Motor neuron (in vitro differentiated cells): ENCODE measurements at regions not wholly inside any gene's neighbourhood (a gene's known extent, or its start where the extent isn't known, plus 50 kb on each side); places are given as distances from the start of the nearest gene placed in this dataset.
A peak's percentile ranks its signal among the peaks of the same experiment; 100 is the strongest.

Experiments
- ATAC-seq, 8 experiments: fragments of 200-7000 bp; cut with Tn5 transposase; replicated peaks in 6 of 8; 2 replicates each; pipeline ENCODE4 v1.8.0; 2021; ENCODE audit warnings: mild to moderate bottlenecking in 8 of 8, moderate library complexity in 8 of 8
- H3K27ac ChIP-seq, 2 donors: fragments of 250-450 bp; sonication (Bioruptor Pico); 2 replicates each; pipeline ENCODE4 v1.9.0; 2021; ENCODE audit warnings: antibody characterized with exemption in 2 of 2, mild to moderate bottlenecking in 2 of 2, moderate library complexity in 1 of 2
- H3K4me1 ChIP-seq, 2 donors: fragments of 250-450 bp; sonication (Bioruptor Pico); replicated peaks in 1 of 2; 2 replicates each; pipeline ENCODE4 v1.6.1; 2021; ENCODE audit warnings: antibody characterized with exemption in 2 of 2, mild to moderate bottlenecking in 2 of 2, moderate library complexity in 1 of 2
- H3K4me3 ChIP-seq, 5 donors: fragments of 250-450 bp; sonication (Bioruptor Pico); 2 replicates each; pipeline ENCODE4 v1.9.0; 2021; ENCODE audit warnings: antibody characterized with exemption in 5 of 5, mild to moderate bottlenecking in 5 of 5, moderate library complexity in 4 of 5
- WGBS, 10 experiments: fragments of 450-650 bp; shearing (Covaris generic); methylation state at CpG; one replicate each; pipeline ENCODE4 v1.0.0; 2022; 5-methylcytosine and 5-hydroxymethylcytosine counted together
- in situ Hi-C, 9 experiments: fragments of 400-800 bp; cut with MboI; loops; one replicate each; pipeline ENCODE4 v1.15.0; 2021; ENCODE audit warnings: low sequenced_read_pairs in 9 of 9, low pct_unique_long_range_greater_than_20kb in 2 of 9; ENCODE audit not compliant: unreplicated experiment in 9 of 9

- Histone ChIP-seq H3K27ac (no peak overlapping the region), H3K4me1 (peaks cover 14 to 19% of the 10 kb centered on the region in 2 donors), H3K4me3 (no peak overlapping the region)
- no peak for ATAC-seq
- 17 to 98% (median 80%) methylated on average over 1 to 7 of the region's 7 CpGs; no CpG with 5 or more reads in 3 of the 10 experiments for WGBS, 10 experiments
- in situ Hi-C loops: no loop called here
These were observed 124.1 kb upstream of the WWC1 start for GRCh38 chr5:168167338-168167737.

GRCh38 chr5:168168978-168169698 is 122.3 kb upstream of the WWC1 start:
- peak in 1 of 8 experiments; percentile 32 for ATAC-seq
- in situ Hi-C loops: no loop called here
- Histone ChIP-seq H3K4me1 (peaks cover 9 to 14% of the 10 kb centered on the region in 2 donors), H3K4me3 (no peak overlapping the region), H3K27ac (no peak overlapping the region)
- WGBS, 10 experiments: 43 to 92% (median 57%) methylated on average over 1 to 10 of the region's 13 CpGs; no CpG with 5 or more reads in 3 of the 10 experiments

- no peak for ATAC-seq
- in situ Hi-C loops: no loop called here
- H3K4me3 ChIP-seq: no peak overlapping the region
- no peak overlapping the region for H3K27ac ChIP-seq
- H3K4me1 ChIP-seq: peaks cover 7 to 9% of the 10 kb centered on the region in 2 donors
These were observed 121.7 kb upstream of the WWC1 start for GRCh38 chr5:168169791-168170190.

- in situ Hi-C loops: no loop called here
These were observed 119.3 kb upstream of the WWC1 start for GRCh38 chr5:168171901-168172759.

GRCh38 chr5:168172760-168173223 is 118.7 kb upstream of the WWC1 start:
- in situ Hi-C loops: no loop called here
- WGBS, 10 experiments: 0 to 100% (median 60%) methylated on average over 1 to 2 of the region's 2 CpGs; no CpG with 5 or more reads in 4 of the 10 experiments
- no peak overlapping the region for H3K27ac ChIP-seq

More at GRCh38 chr5:168171901-168172759, 119.3 kb upstream of the WWC1 start:
- no peak for ATAC-seq
- no peak overlapping the region for H3K27ac ChIP-seq
- WGBS, 10 experiments: 0 to 94% (median 61%) methylated on average over 2 to 7 of the region's 15 CpGs; no CpG with 5 or more reads in 3 of the 10 experiments
- no peaks in the 10 kb centered on the region for H3K4me1 ChIP-seq
- no peak overlapping the region for H3K4me3 ChIP-seq

GRCh38 chr5:168174376-168174775 is 117.1 kb upstream of the WWC1 start:
- no peak overlapping the region for H3K27ac ChIP-seq
- WGBS, 10 experiments: 20 to 100% (median 83%) methylated on average over 1 to 5 of the region's 9 CpGs; no CpG with 5 or more reads in 5 of the 10 experiments
- peak in 1 of 8 experiments; percentile 17 for ATAC-seq
- H3K4me1 ChIP-seq: peaks cover 0 to 16% of the 10 kb centered on the region in 2 donors
- in situ Hi-C loops: no loop called here
- no peak overlapping the region for H3K4me3 ChIP-seq

More at GRCh38 chr5:168172760-168173223, 118.7 kb upstream of the WWC1 start:
- Histone ChIP-seq H3K4me3 (no peak overlapping the region), H3K4me1 (peaks cover 0 to under 1% of the 10 kb centered on the region in 2 donors)
- peak in 1 of 8 experiments; percentile 39 for ATAC-seq

GRCh38 chr5:168176251-168176650 is 115.2 kb upstream of the WWC1 start:
- H3K27ac ChIP-seq: no peak overlapping the region
- in situ Hi-C loops: no loop called here
- WGBS, 10 experiments: 8 to 100% (median 97%) methylated on average over 1 to 4 of the region's 5 CpGs; no CpG with 5 or more reads in 1 of the 10 experiments

GRCh38 chr5:168176941-168177340 is 114.5 kb upstream of the WWC1 start:
- no peak overlapping the region for H3K27ac ChIP-seq
- no peak overlapping the region for H3K4me3 ChIP-seq
- in situ Hi-C loops: no loop called here
- 20 to 90% (median 67%) methylated on average over 1 to 3 of the region's 3 CpGs; no CpG with 5 or more reads in 2 of the 10 experiments for WGBS, 10 experiments
- no peak for ATAC-seq
- H3K4me1 ChIP-seq: peaks cover 0 to 17% of the 10 kb centered on the region in 2 donors

More at GRCh38 chr5:168176251-168176650, 115.2 kb upstream of the WWC1 start:
- no peak for ATAC-seq
- H3K4me3 ChIP-seq: no peak overlapping the region
- peaks cover 0 to 17% of the 10 kb centered on the region in 2 donors for H3K4me1 ChIP-seq

GRCh38 chr5:168177831-168178450 is 113.5 kb upstream of the WWC1 start:
- in situ Hi-C loops: no loop called here
- ATAC-seq: peak in 5 of 8 experiments; percentile 63 to 74 (median 66)
- 0 to 78% (median 49%) methylated on average over 2 to 12 of the region's 14 CpGs for WGBS, 10 experiments
- H3K27ac ChIP-seq: no peak overlapping the region
- no peak overlapping the region for H3K4me3 ChIP-seq
- H3K4me1 ChIP-seq: peaks cover 0 to 17% of the 10 kb centered on the region in 2 donors

- Histone ChIP-seq H3K4me1 (peaks cover 0 to 17% of the 10 kb centered on the region in 2 donors), H3K4me3 (no peak overlapping the region), H3K27ac (no peak overlapping the region)
- WGBS, 10 experiments: 13 to 80% (median 30%) methylated on average over 1 of the region's 1 CpG; no CpG with 5 or more reads in 4 of the 10 experiments
- in situ Hi-C loops: no loop called here
- ATAC-seq: peak in 2 of 8 experiments; percentile 27 to 71
These were observed 112.3 kb upstream of the WWC1 start for GRCh38 chr5:168179192-168179593.

- WGBS, 10 experiments: 40 to 100% (median 96%) methylated on average over 1 to 5 of the region's 6 CpGs; no CpG with 5 or more reads in 3 of the 10 experiments
- ATAC-seq: no peak
- peaks cover 4 to 17% of the 10 kb centered on the region in 2 donors for H3K4me1 ChIP-seq
These were observed 109.2 kb upstream of the WWC1 start for GRCh38 chr5:168182269-168182668.

GRCh38 chr5:168184103-168184502 is 107.3 kb upstream of the WWC1 start:
- WGBS, 10 experiments: 0 to 100% (median 97%) methylated on average over 1 to 2 of the region's 2 CpGs; no CpG with 5 or more reads in 4 of the 10 experiments
- Histone ChIP-seq H3K4me3 (no peak overlapping the region), H3K27ac (no peak overlapping the region), H3K4me1 (peaks cover 3 to 6% of the 10 kb centered on the region in 2 donors)
- in situ Hi-C loops: no loop called here
- ATAC-seq: no peak

More at GRCh38 chr5:168182269-168182668, 109.2 kb upstream of the WWC1 start:
- Histone ChIP-seq H3K27ac (no peak overlapping the region), H3K4me3 (no peak overlapping the region)
- in situ Hi-C loops: no loop called here
